ENCODE measurements at regions not wholly inside any gene's neighbourhood (a gene's known extent, or its start where the extent isn't known, plus 50 kb on each side); places are given as distances from the start of the nearest gene placed in this dataset.

DNA sequence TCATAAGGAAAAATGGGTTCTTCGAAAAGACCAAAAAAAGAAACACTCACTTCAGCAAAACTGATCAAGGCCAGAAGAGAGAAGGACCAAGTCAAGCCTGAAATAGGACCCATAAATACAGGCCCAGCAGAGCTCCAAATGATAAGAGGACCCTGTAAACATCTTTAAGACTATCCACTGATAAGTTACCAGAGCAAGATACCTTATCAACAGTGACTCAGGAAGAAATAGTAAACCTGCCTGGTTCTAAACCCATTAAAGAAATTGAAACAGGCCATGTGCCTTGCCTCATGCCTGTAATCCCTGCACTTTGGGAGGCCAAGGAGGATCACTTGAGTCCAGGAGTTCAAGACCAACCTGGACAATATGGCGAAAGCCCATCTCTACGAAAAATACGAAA, 81.8 kb upstream of the ERRFI1 start:
- Histone ChIP-seq H3K27me3 (no peaks in the 10 kb centered on the region), H3K9me3 (no peaks in the 10 kb centered on the region), H3K27ac (no peak overlapping the region), H3K4me1 (no peaks in the 10 kb centered on the region), H3K36me3 (no peaks in the 10 kb centered on the region), H3K4me3 (no peak overlapping the region)
- intact Hi-C loops (cut with DNase I): no loop called here
- 97 to 99% methylated on average over 4 of the region's 4 CpGs for WGBS, 2 donors
- TF ChIP-seq POLR2AphosphoS5 (IDR thresholded peaks at IDR 0.05) (no peak), POLR2A (IDR thresholded peaks at IDR 0.05) (no peak), EP300 (IDR thresholded peaks at IDR 0.05) (no peak)
- TF ChIP-seq, protein P1, sequence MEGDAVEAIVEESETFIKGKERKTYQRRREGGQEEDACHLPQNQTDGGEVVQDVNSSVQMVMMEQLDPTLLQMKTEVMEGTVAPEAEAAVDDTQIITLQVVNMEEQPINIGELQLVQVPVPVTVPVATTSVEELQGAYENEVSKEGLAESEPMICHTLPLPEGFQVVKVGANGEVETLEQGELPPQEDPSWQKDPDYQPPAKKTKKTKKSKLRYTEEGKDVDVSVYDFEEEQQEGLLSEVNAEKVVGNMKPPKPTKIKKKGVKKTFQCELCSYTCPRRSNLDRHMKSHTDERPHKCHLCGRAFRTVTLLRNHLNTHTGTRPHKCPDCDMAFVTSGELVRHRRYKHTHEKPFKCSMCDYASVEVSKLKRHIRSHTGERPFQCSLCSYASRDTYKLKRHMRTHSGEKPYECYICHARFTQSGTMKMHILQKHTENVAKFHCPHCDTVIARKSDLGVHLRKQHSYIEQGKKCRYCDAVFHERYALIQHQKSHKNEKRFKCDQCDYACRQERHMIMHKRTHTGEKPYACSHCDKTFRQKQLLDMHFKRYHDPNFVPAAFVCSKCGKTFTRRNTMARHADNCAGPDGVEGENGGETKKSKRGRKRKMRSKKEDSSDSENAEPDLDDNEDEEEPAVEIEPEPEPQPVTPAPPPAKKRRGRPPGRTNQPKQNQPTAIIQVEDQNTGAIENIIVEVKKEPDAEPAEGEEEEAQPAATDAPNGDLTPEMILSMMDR (IDR thresholded peaks at IDR 0.05): no peak
- DNase-seq: no peak

DNA sequence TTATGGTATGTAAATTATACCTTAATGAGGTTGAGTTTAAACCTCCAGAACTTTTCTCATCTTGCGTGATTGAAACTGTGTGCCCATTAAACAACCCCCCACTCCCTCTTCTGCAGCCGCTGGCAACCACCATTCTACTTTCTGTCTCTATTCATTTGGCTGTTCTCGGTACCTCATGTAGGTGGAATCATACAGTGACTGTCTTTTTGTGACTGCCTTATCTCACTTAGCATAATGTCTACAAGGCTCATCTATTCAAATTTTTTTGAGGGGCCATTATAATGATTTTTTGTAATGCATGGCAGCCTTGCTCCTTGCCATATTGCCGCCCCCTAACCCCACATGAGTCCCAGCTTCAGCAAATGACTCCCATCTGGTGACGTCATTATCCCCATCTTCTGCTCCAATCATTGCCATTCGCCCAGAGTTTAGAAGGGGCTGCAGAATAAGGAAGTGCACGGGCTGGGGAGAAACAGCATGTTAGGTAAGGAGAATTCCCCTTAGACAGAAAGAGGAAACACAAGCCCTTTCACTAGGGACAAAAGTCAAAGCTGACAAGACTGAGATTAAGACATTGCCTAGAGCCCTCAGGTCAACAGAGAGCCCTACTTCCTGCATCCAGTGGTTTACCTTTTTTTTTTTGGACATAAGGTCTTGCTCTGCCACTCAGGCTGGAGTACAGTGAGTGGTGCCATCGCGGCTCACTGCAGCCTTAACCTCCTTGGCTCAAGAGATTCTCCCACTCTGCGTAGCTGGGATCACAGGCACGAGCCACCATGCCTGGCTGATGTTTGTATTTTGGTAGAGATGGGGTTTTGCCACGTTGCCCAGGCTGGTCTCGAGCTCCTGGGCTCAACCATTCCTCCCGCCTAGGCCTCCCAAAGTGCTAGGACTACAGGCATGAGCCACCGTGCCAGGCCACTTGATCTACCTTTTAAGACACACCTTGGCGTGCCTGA, 78.4 kb upstream of the ERRFI1 start:
- Histone ChIP-seq H3K4me3 (no peak overlapping the region), H3K27me3 (no peaks in the 10 kb centered on the region), H3K9me3 (no peaks in the 10 kb centered on the region), H3K4me1 (no peaks in the 10 kb centered on the region), H3K36me3 (no peaks in the 10 kb centered on the region), H3K27ac (no peak overlapping the region)
- WGBS, 2 donors: 75 to 85% methylated on average over 16 of the region's 16 CpGs
- TF ChIP-seq POLR2A (IDR thresholded peaks at IDR 0.05) (no peak), EP300 (IDR thresholded peaks at IDR 0.05) (no peak), POLR2AphosphoS5 (IDR thresholded peaks at IDR 0.05) (no peak)
- TF ChIP-seq, protein P1 (IDR thresholded peaks at IDR 0.05): no peak
- intact Hi-C loops (cut with DNase I): no loop called here
- DNase-seq: no peak

DNA sequence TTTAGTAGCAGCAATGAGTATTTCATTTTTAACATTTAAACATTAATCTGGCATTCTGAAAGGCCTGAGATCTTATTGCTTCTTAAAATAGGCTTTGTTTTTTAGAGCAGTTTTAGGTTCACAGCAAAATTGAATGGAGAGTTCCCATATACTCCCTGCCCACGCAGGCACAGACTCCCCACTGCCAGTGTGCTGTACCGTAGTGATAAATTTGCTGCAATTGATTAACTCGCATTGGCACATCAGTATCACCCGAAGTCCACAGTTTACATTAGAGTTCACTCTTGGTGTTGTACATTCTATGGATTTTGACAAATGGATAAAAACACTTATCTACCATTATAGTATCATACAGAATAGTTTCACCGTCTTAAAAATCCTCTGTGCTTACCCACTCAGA, 71.8 kb upstream of the ERRFI1 start:
- H3K4me1 ChIP-seq: peaks cover 0 to 28% (median 22%) of the 10 kb centered on the region in 4 donors
- TF ChIP-seq, protein P1 (IDR thresholded peaks at IDR 0.05): no peak
- DNase-seq: no peak
- H3K27ac ChIP-seq: peak overlapping the region; percentile 59 to 79 (median 69)
- no peak overlapping the region for H3K4me3 ChIP-seq
- H3K27me3 ChIP-seq: no peaks in the 10 kb centered on the region
- H3K9me3 ChIP-seq: no peaks in the 10 kb centered on the region
- H3K36me3 ChIP-seq: no peaks in the 10 kb centered on the region
- intact Hi-C loops (cut with DNase I): no loop called here
- WGBS, 2 donors: 47 to 68% methylated on average over 5 of the region's 5 CpGs

DNA sequence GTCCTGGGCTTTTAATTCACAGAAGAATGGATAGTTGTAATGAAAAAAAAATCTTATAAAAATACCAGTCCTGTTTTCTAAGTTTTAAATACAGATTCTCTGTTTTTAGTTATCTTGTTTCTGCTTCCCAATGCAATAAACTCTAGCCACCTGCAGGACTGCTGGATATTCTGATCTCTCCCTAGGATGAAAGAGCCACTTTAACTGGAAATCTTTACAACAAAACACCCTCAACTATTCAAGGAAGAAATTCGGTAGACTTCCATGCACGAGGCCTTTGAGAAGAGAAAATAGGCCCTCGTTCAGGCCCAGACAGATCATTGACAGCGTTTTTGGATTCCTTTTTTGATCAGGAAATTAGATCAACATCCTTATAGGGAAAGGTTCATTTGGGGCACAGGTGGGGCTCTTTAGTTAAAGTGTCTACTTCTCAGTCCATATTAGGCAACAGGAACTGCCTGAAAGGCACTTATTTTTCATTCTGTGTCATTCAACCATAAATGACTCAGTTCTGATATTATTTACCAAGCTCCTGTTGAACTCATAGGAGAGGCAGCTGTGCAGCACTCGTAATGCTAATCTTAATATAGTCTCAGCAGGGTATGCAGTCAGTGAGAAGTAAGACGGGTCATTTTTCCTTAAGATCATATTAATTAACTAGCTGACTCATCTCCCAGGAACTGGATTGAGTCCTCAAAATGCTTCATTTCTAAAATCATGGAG, 71.1 kb upstream of the ERRFI1 start:
- Histone ChIP-seq H3K4me3 (no peak overlapping the region), H3K36me3 (no peaks in the 10 kb centered on the region), H3K4me1 (peaks cover 0 to 28% (median 22%) of the 10 kb centered on the region in 4 donors), H3K27ac (peak overlapping the region; percentile 59 to 79 (median 69)), H3K27me3 (no peaks in the 10 kb centered on the region), H3K9me3 (no peaks in the 10 kb centered on the region)
- 8 to 44% methylated on average over 6 of the region's 6 CpGs for WGBS, 2 donors
- intact Hi-C loops (cut with DNase I): no loop called here
- TF ChIP-seq EP300 (IDR thresholded peaks at IDR 0.05): peak in 1 of 4 donors; percentile 1
- peak in 1 of 4 donors; percentile 66 for TF ChIP-seq POLR2AphosphoS5 (IDR thresholded peaks at IDR 0.05)
- TF ChIP-seq, protein P1 (IDR thresholded peaks at IDR 0.05): no peak
- no peak for TF ChIP-seq POLR2A (IDR thresholded peaks at IDR 0.05)
- no peak for DNase-seq

Measured in sigmoid colon (tissue), 6 donors.